MCF 10A (cell line): ENCODE measurements at regions not wholly inside any gene's neighbourhood (a gene's known extent, or its start where the extent isn't known, plus 50 kb on each side); places are given as distances from the start of the nearest gene placed in this dataset.

Source experiments
- BruUV-seq: library from RNA; stranded (reverse); fragments of 400-500 nt; replicated peaks from 2 replicates; lab custom pipeline; 2021; lab: Mats Ljungman, UMichigan
- CTCF ChIA-PET: fragments of 300-600 bp; sonication (Branson Sonifier 250); formaldehyde crosslinking; extraction: SDS; loops from one replicate; lab custom pipeline; 2021; ENCODE audit warnings: antibody characterized with exemption, inconsistent platforms; lab: Yijun Ruan, JAX
- POLR2A ChIA-PET: fragments of 300-600, 350-650 bp; sonication (Branson Sonifier 250); formaldehyde crosslinking; extraction: SDS; loops from one replicate; lab custom pipeline; 2020; ENCODE audit warnings: antibody characterized with exemption, inconsistent platforms; lab: Yijun Ruan, JAX
- DNase-seq: peaks from one replicate; pipeline ENCODE4 v3.0.0-alpha.2; 2018; ENCODE audit not compliant: unreplicated experiment
- H3K27ac Mint-ChIP-seq: one replicate; pipeline ENCODE4 v1.8.0; 2022; ENCODE audit warnings: mild to moderate bottlenecking, low read depth, mixed read lengths; ENCODE audit not compliant: unreplicated experiment
- H3K27me3 Mint-ChIP-seq: one replicate; pipeline ENCODE4 v1.8.0; 2022; ENCODE audit warnings: mixed read lengths; ENCODE audit not compliant: insufficient read depth, unreplicated experiment
- H3K36me3 Mint-ChIP-seq: one replicate; pipeline ENCODE4 v1.8.0; 2022; ENCODE audit warnings: mild to moderate bottlenecking, moderate library complexity, mixed read lengths; ENCODE audit not compliant: insufficient read depth, unreplicated experiment
- H3K4me1 Mint-ChIP-seq: one replicate; pipeline ENCODE4 v1.8.0; 2022; ENCODE audit warnings: mixed read lengths; ENCODE audit not compliant: insufficient read depth, unreplicated experiment
- H3K4me3 Mint-ChIP-seq: one replicate; pipeline ENCODE4 v1.8.0; 2022; ENCODE audit warnings: mild to moderate bottlenecking, moderate library complexity, mixed read lengths; ENCODE audit not compliant: unreplicated experiment
- H3K9me3 Mint-ChIP-seq: one replicate; pipeline ENCODE4 v1.8.0; 2022; ENCODE audit warnings: mixed read lengths; ENCODE audit not compliant: unreplicated experiment
- CTCF ChIP-seq: fragments of 200-600 bp; IDR thresholded peaks from one replicate; pipeline ENCODE4 v1.8.0; 2022; ENCODE audit warnings: antibody characterized with exemption, mild to moderate bottlenecking; ENCODE audit not compliant: unreplicated experiment
- intact Hi-C: fragments of 100-400 bp; cut with micrococcal nuclease; formaldehyde crosslinking; loops from 2 replicates; pipeline ENCODE4 v1.14.1; 2022

GRCh38 chr3:159855599-159856346 is 132.9 kb upstream of the IL12A start:
- Mint-ChIP-seq H3K9me3 (no peaks in the 10 kb centered on the region), H3K4me1 (peaks cover 50% of the 10 kb centered on the region), H3K4me3 (no peak overlapping the region), H3K27me3 (no peaks in the 10 kb centered on the region), H3K36me3 (no peaks in the 10 kb centered on the region), H3K27ac (peak overlapping the region; percentile 39)
- ChIA-PET CTCF (interaction anchor here (2.0 to 9.7 kb wide), 5 partner anchors 9 to 149 kb away, joined by 7 to 87 read pairs (median 18); no protein-coding TSS in a partner anchor), POLR2A (interaction anchor here (1.0 to 7.8 kb wide), 8 partner anchors 9 to 1204 kb away, joined by 3 to 181 read pairs (median 40); partner anchors contain the start of gene SCHIP1)
- intact Hi-C loops, result loop anchor here (2.0 kb wide), 2 partner anchors 17 to 27 kb away; no protein-coding TSS in a partner anchor
- DNase-seq, result no peak
- no TSS peak for BruUV-seq
- TF ChIP-seq CTCF, result no peak

DNA sequence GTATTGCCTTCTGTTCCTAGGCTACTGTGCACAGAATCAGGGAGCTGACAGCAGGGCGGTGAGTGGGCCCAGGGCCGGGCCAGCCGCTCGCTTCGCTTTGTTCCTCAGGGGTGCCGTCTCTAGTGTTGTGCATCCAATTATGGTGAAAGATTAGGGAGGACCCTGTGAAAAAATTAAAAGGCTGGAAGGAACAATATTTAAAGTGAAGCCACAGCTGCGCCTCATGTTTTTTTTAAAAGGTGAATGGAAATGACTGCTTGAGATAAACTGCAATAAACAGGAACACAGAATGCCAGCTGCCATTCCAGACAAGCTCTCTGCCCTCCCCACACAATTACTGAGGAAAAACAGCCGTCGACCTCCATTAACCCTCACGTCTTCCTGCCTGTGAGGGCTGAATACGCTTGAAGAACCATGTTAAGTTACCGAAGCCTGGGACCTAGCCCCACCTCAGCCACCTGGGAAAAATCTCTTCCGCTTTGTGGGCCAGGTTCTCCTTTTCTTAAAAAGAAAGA is 132.0 kb upstream of the IL12A start:
- no peak for DNase-seq
- TF ChIP-seq CTCF, result no peak
- Mint-ChIP-seq H3K9me3 (no peaks in the 10 kb centered on the region), H3K36me3 (no peaks in the 10 kb centered on the region), H3K4me3 (no peak overlapping the region), H3K4me1 (peaks cover 55% of the 10 kb centered on the region), H3K27ac (peak overlapping the region; percentile 39), H3K27me3 (no peaks in the 10 kb centered on the region)
- intact Hi-C loops, result no loop called here
- POLR2A ChIA-PET, result interaction anchor here (1.1 to 5.4 kb wide), 3 partner anchors 12 to 1364 kb away, joined by 3 to 49 read pairs (median 4); partner anchors contain the start of gene NMD3
- no TSS peak for BruUV-seq
- CTCF ChIA-PET, result interaction anchor here (1.3 to 9.7 kb wide), 6 partner anchors 8 to 148 kb away, joined by 3 to 87 read pairs (median 10); no protein-coding TSS in a partner anchor

DNA sequence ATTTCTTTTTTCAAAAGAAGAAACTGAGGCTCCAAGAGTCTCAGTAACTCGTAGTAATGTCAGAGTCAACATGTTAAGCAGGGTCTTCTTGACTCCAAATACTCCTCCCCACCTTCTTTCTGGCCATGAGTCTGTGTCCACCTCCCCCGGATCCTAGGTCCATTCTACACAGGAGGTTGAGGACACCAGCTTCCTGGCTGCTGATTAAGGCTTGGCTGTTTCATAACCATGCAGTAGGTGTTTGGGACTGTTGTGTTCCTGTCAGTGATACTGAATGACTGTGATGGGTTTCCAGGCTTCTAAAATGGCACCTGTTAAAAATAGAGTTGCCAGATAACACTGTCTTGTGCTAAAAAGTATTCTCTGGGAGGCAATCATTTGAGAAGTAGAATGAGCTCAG is 130.8 kb upstream of the IL12A start:
- Mint-ChIP-seq H3K36me3 (no peaks in the 10 kb centered on the region), H3K27me3 (no peaks in the 10 kb centered on the region), H3K9me3 (no peaks in the 10 kb centered on the region), H3K4me3 (no peak overlapping the region), H3K4me1 (peaks cover 48% of the 10 kb centered on the region), H3K27ac (no peak overlapping the region)
- BruUV-seq, result no TSS peak
- ChIA-PET POLR2A (interaction anchor here (1.1 to 5.4 kb wide), 4 partner anchors 15 to 1363 kb away, joined by 3 to 49 read pairs (median 8); partner anchors contain the start of gene NMD3), CTCF (interaction anchor here (1.3 to 2.0 kb wide), 3 partner anchors 8 to 145 kb away, joined by 4 to 7 read pairs (median 5); no protein-coding TSS in a partner anchor)
- no peak for DNase-seq
- intact Hi-C loops, result no loop called here
- TF ChIP-seq CTCF, result no peak

DNA sequence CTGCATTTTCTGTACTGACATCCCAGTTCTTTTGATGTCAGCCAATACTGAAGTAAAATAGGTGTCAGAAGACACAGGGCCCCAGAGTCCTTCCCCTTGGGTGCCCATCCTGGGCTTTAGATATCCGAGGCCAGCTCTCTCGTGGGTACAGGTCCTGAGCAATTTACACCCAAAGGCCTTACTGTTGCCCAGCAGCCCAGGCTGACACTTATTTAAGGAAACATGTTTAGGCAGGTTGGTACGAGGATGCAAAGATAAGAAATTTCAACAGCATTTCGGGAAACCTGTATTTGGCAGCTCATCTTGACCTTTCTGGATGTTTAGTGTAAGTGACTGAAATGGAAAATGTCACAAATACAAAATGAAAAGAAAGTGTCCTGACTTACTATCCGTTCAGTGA is 130.0 kb upstream of the IL12A start:
- BruUV-seq, result no TSS peak
- H3K4me1 Mint-ChIP-seq, result peaks cover 42% of the 10 kb centered on the region
- TF ChIP-seq CTCF, result no peak
- intact Hi-C loops, result no loop called here
- no peak overlapping the region for H3K4me3 Mint-ChIP-seq
- H3K27ac Mint-ChIP-seq, result no peak overlapping the region
- H3K36me3 Mint-ChIP-seq, result no peaks in the 10 kb centered on the region
- ChIA-PET CTCF (interaction anchor here (1.1 to 3.3 kb wide), 6 partner anchors 9 to 148 kb away, joined by 3 to 11 read pairs (median 6); no protein-coding TSS in a partner anchor), POLR2A (interaction anchor here (0.6 to 5.4 kb wide), 9 partner anchors 15 to 1009 kb away, joined by 3 to 49 read pairs (median 4); no protein-coding TSS in a partner anchor)
- no peak for DNase-seq
- H3K27me3 Mint-ChIP-seq, result no peaks in the 10 kb centered on the region
- H3K9me3 Mint-ChIP-seq, result no peaks in the 10 kb centered on the region
